Common myeloid progenitor, CD34-positive (primary cell): ENCODE measurements at regions not wholly inside any gene's neighbourhood (a gene's known extent, or its start where the extent isn't known, plus 50 kb on each side); places are given as distances from the start of the nearest gene placed in this dataset.

ENCODE experiments used
- CTCF ChIA-PET: fragments of 350-600 bp; sonication (Branson Sonifier 250); formaldehyde crosslinking; loops from one replicate; lab custom pipeline; 2021; ENCODE audit warnings: antibody characterized with exemption; lab: Charles Lee
- POLR2A ChIA-PET: fragments of 350-600 bp; sonication (Branson Sonifier 250); formaldehyde crosslinking; loops from one replicate; lab custom pipeline; 2021; ENCODE audit warnings: antibody characterized with exemption; lab: Charles Lee
- DNase-seq, 3 donors: peaks; one replicate each; pipeline versions ENCODE4 v3.0.0 to v3.0.0-alpha.2; 2013
- H3K27ac ChIP-seq, 2 experiments: 1 replicate in 1 of 2; 2 replicates in 1 of 2; pipeline ENCODE4 v1.7.0; 2013; ENCODE audit warnings: inconsistent platforms in 2 of 2, low read length in 2 of 2, mild to moderate bottlenecking in 2 of 2, low read depth in 1 of 2, moderate library complexity in 1 of 2; ENCODE audit not compliant: severe bottlenecking in 2 of 2, insufficient read depth in 1 of 2, poor library complexity in 1 of 2
- H3K27me3 ChIP-seq, 5 experiments: replicated peaks in 2 of 5; 1 replicate in 3 of 5; 2 replicates in 2 of 5; pipeline versions ENCODE4 v1.6.1 to v1.7.0; 2013; ENCODE audit warnings: low read length in 4 of 5, mild to moderate bottlenecking in 2 of 5, moderate library complexity in 2 of 5, inconsistent platforms in 1 of 5; ENCODE audit not compliant: insufficient read depth in 5 of 5, control insufficient read depth in 4 of 5
- H3K36me3 ChIP-seq, 4 experiments: 1 replicate in 2 of 4; 2 replicates in 2 of 4; pipeline versions ENCODE4 v1.6.1 to v1.7.0; 2013; ENCODE audit warnings: low read length in 3 of 4, control low read depth in 1 of 4, mild to moderate bottlenecking in 1 of 4; ENCODE audit not compliant: control insufficient read depth in 4 of 4, insufficient read depth in 4 of 4
- H3K4me1 ChIP-seq, 4 experiments: 1 replicate in 3 of 4; 2 replicates in 1 of 4; pipeline versions ENCODE4 v1.6.1 to v1.7.1; 2013; ENCODE audit warnings: low read length in 3 of 4, mild to moderate bottlenecking in 3 of 4, control low read depth in 1 of 4, inconsistent platforms in 1 of 4, moderate library complexity in 1 of 4; ENCODE audit not compliant: control insufficient read depth in 4 of 4, insufficient read depth in 4 of 4; ENCODE audit errors: control extremely low read depth in 1 of 4
- H3K4me3 ChIP-seq, 7 experiments: 1 replicate in 4 of 7; 2 replicates in 3 of 7; pipeline versions ENCODE4 v1.5.1 to v1.7.0; 2013; ENCODE audit warnings: mild to moderate bottlenecking in 7 of 7, low read length in 6 of 7, moderate library complexity in 6 of 7, inconsistent platforms in 2 of 7, low read depth in 2 of 7, control low read depth in 1 of 7; ENCODE audit not compliant: insufficient read depth in 4 of 7, control insufficient read depth in 1 of 7; ENCODE audit errors: extremely low read depth in 1 of 7
- H3K9me3 ChIP-seq, 5 experiments: 1 replicate in 4 of 5; 2 replicates in 1 of 5; pipeline versions ENCODE4 v1.6.1 to v1.7.1; 2013; ENCODE audit warnings: low read length in 4 of 5, mild to moderate bottlenecking in 2 of 5, inconsistent platforms in 1 of 5, low read depth in 1 of 5, moderate library complexity in 1 of 5; ENCODE audit not compliant: control insufficient read depth in 4 of 5, insufficient read depth in 2 of 5; ENCODE audit errors: control extremely low read depth in 1 of 5
- WGBS: methylation state at CpG from one replicate; pipeline ENCODE4 v1.1.5; 2013; ENCODE audit not compliant: insufficient coverage; 5-methylcytosine and 5-hydroxymethylcytosine counted together

DNA sequence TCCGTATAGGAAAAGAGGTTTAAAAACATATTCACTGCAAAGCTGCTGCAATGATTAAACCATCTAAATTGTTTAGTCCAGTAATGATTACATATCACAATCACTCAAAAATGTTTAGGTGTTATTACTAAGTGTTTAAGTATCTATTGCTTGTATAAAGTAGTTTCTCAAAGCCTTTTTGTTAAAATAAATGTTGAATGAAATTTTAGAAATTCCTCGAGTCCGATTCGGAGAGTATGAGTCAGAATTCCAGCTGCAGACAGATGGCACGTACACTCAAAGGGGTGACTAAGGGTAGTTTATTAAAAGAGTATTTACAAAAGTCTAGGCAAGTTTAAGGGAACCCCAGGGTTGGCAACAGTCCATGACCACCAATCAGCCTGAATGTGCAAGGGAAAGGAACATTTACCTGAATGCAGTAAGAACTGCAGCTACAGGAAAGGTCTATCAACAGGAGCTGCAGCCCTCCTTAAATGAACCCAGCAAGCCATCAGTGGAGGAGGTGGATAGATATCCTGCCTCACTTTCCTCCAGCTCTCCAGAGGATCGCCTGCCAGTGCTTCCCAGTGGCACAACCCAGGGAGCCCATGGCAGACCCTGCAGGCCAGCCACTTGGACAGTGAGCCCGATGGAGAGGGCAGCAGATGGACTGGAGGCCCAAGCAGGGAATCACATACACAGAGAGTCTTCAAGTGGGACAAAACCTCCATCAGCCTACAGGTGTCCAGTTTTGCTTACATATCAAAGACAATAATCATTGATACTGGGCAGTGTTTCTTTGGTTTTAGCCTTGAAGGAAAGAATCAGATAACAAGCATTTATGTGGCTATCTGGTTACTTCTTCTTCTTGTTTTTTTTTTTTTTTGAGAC is 92.1 kb upstream of the SLC44A3 start:
- 93% methylated on average over 5 of the region's 7 CpGs for WGBS
- Histone ChIP-seq H3K4me1 (peaks cover 4 to 20% (median 15%) of the 10 kb centered on the region in 4 experiments), H3K36me3 (no peaks in the 10 kb centered on the region), H3K9me3 (no peaks in the 10 kb centered on the region), H3K27me3 (no peaks in the 10 kb centered on the region), H3K4me3 (no peak overlapping the region), H3K27ac (no peak overlapping the region)
- POLR2A ChIA-PET = interaction anchor here (0.5 to 0.6 kb wide), 2 partner anchors 27 to 322 kb away, joined by 3 read pairs; no protein-coding TSS in a partner anchor
- CTCF ChIA-PET = interaction anchor here (1.1 to 1.7 kb wide), 2 partner anchors 14 to 201 kb away, joined by 3 to 5 read pairs; no protein-coding TSS in a partner anchor
- peak; percentile 31 to 78 (median 76) for DNase-seq

DNA sequence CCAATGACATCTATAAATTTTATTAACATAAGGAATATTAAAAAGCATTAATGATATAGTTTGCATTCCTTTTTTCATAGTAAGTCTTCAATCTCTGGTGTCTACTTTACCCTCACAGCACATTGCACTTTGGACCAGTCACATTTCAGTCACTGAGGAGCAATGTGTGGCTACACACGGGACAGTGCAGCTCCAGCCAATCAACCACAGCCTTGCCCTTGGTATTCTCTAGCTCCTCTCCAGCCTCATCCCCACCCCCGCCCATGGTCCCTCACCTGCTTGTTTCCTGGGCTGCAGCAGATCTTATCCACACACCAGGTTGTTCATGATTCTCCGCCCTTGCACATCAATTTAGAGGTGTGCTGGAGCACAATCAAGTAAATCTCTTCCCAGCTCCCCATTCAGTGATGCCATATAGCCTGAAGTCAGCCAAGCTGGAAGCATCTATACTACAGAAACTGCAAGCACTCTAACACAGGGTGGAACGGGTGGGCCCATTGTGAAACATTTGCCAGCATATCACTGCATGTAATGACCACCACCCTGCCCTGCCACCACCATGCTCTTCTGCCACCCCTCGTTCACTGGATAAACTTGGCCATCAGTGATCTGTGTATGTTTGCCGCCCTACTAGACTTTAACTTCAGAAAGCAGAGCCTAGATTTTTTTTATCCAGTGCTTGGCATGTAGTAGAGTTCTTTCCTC is 93.0 kb upstream of the SLC44A3 start:
- H3K9me3 ChIP-seq = no peaks in the 10 kb centered on the region
- no peak overlapping the region for H3K27ac ChIP-seq
- CTCF ChIA-PET = interaction anchor here (1.7 kb wide), 1 partner anchor 13 kb away, joined by 5 read pairs; no protein-coding TSS in a partner anchor

DNA sequence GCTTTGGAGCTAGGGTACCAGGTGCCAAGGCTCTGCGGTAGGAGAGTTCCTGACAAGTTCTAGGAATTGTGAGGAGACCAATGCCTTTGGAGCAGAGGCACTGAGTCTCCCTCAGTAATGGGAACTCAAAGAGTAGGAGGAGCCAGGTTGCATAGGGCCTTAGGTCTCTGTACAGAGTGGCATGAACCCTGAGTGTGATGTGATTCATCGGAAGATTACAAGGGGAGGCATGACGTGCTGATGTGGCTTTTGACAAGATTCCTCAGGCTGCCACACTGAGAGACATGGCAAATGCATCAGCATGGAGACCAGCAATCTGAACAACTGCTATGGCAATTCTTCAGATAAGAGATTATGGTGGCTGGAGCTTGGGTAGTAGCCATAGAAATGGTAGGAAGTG is 94.6 kb upstream of the SLC44A3 start:
- ChIA-PET POLR2A (no interaction called here), CTCF (interaction anchor here (0.9 kb wide), 1 partner anchor 8 kb away, joined by 3 read pairs; no protein-coding TSS in a partner anchor)
- H3K4me1 ChIP-seq = peaks cover 19 to 42% (median 37%) of the 10 kb centered on the region in 4 experiments
- no peaks in the 10 kb centered on the region for H3K9me3 ChIP-seq
- H3K36me3 ChIP-seq = no peaks in the 10 kb centered on the region
- WGBS = 91% methylated on average over 3 of the region's 3 CpGs
- no peak overlapping the region for H3K27ac ChIP-seq
- no peaks in the 10 kb centered on the region for H3K27me3 ChIP-seq
- no peak for DNase-seq
- H3K4me3 ChIP-seq = no peak overlapping the region

More for the DNA sequence above, 93.0 kb upstream of the SLC44A3 start:
- 87% methylated on average over 4 of the region's 6 CpGs for WGBS
- Histone ChIP-seq H3K4me1 (peaks cover 7 to 28% (median 24%) of the 10 kb centered on the region in 4 experiments), H3K27me3 (no peaks in the 10 kb centered on the region), H3K36me3 (no peaks in the 10 kb centered on the region), H3K4me3 (no peak overlapping the region)
- POLR2A ChIA-PET = no interaction called here
- no peak for DNase-seq

DNA sequence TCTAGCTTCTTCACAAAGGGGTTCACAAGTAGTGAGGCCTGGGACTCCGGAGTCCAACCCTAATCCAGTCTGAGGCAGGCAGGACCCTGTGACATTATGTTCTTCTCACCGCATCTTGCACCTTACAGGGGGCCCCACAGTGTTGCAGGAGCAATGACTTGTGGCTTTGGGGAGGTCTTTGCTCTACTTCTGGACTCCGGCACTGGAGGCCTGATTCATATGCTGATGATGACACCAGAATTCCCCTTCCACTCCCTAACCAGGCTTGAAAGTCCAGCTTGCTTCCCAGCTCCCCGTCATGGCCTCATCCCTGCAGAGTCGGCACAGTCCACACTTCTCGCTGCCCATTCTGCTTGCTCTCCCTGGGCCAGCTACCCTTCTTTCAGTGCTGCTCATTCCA is 96.3 kb upstream of the SLC44A3 start:
- POLR2A ChIA-PET = no interaction called here
- H3K36me3 ChIP-seq = no peaks in the 10 kb centered on the region
- no peaks in the 10 kb centered on the region for H3K9me3 ChIP-seq
- no peaks in the 10 kb centered on the region for H3K27me3 ChIP-seq
- CTCF ChIA-PET = interaction anchor here (0.9 to 3.9 kb wide), 5 partner anchors 10 to 89 kb away, joined by 3 to 24 read pairs (median 3); no protein-coding TSS in a partner anchor
- H3K4me3 ChIP-seq = no peak overlapping the region
- H3K4me1 ChIP-seq = peaks cover 24 to 57% (median 47%) of the 10 kb centered on the region in 4 experiments
- WGBS = 86% methylated on average over 6 of the region's 6 CpGs
- DNase-seq = no peak
- H3K27ac ChIP-seq = no peak overlapping the region

DNA sequence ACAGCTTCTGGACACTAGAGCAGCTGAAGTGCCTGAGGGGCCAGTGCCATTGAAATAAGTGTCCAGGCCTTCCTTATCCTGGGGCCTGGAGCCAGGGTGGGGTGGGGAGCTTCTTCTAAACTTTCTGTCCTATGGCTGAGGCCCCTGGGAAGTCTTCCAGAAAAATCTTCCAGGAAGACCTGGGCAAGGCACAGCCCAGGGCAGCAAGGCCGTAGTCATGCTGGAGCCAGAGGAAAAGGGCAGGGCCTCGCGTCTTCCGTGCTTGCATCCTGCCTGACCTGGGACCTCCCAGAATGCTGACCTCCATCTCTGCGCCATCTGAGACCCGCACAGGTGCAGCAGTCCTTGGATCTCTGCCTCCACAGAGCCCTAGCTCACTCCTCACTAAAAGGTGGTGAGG is 96.7 kb upstream of the SLC44A3 start:
- 74% methylated on average over 4 of the region's 6 CpGs for WGBS
- peak overlapping the region in 1 of 2 experiments; percentile 3 for H3K27ac ChIP-seq
- H3K4me1 ChIP-seq = peaks cover 24 to 59% (median 47%) of the 10 kb centered on the region in 4 experiments
- ChIA-PET CTCF (interaction anchor here (0.5 to 3.9 kb wide), 8 partner anchors 10 to 88 kb away, joined by 3 to 24 read pairs (median 3); no protein-coding TSS in a partner anchor), POLR2A (no interaction called here)
- H3K27me3 ChIP-seq = no peaks in the 10 kb centered on the region
- no peaks in the 10 kb centered on the region for H3K36me3 ChIP-seq
- H3K9me3 ChIP-seq = no peaks in the 10 kb centered on the region
- no peak overlapping the region for H3K4me3 ChIP-seq
- DNase-seq = no peak

DNA sequence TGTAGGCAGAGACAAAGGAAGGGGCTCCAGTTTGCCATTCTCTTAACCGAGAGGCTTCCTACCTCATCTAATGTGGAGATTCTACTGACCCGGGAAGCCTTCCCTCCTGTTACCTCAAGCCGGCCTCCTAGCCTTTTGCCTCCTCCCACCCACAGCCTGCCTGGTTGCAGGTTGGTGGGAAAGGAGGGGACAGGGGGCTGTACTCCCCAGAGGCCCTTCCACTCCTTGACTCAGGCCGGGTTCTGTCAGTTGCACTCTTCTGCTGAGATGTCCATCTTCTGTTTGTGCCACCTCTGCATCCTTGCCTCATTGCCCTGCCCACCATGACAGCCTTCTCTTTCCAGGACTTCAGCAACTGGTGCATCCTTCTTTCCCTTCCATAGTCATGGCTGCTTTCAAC is 98.0 kb upstream of the SLC44A3 start:
- Histone ChIP-seq H3K4me1 (peaks cover 24 to 58% (median 42%) of the 10 kb centered on the region in 4 experiments), H3K4me3 (no peak overlapping the region), H3K27me3 (no peaks in the 10 kb centered on the region), H3K36me3 (no peaks in the 10 kb centered on the region), H3K27ac (peak overlapping the region; percentile 41 to 81), H3K9me3 (no peaks in the 10 kb centered on the region)
- WGBS = 79% methylated on average over 2 of the region's 4 CpGs
- ChIA-PET CTCF (interaction anchor here (0.6 to 3.9 kb wide), 4 partner anchors 11 to 35 kb away, joined by 3 to 24 read pairs (median 3); no protein-coding TSS in a partner anchor), POLR2A (interaction anchor here (0.8 kb wide), 1 partner anchor 31 kb away, joined by 4 read pairs; no protein-coding TSS in a partner anchor)
- no peak for DNase-seq
